Jurkat, Clone E6-1 (cell line): ENCODE measurements at regions not wholly inside any gene's neighbourhood (a gene's known extent, or its start where the extent isn't known, plus 50 kb on each side); places are given as distances from the start of the nearest gene placed in this dataset.

ENCODE experiments used
- DNase-seq: peaks from one replicate; pipeline ENCODE4 v3.0.0-alpha.2; 2011; ENCODE audit warnings: low read depth, low spot score
- H3K4me3 ChIP-seq: 2 replicates; pipeline ENCODE4 v1.5.1; 2011; ENCODE audit warnings: mild to moderate bottlenecking, low read length, control low read depth, moderate library complexity

DNA sequence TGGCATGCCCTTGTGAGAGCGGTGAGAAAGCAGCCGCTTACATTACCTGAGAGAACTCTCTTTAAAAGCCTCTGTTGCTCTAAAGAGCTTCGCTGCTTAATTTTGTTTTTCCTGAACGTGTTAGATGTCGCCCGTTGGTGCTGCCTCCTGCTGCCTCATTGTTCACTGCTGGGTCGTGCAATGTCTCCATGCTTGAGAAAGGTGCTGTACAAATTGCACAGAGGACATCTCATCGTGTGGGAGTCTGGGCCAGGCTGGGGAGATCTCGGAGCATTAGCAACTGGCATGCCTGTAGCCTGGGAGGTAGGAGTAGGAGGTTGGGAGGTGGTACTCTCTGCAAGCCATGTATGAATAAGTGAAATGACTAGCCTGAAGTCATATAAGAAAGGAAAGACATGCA is 686.0 kb downstream of the NOVA1 start:
- no peak overlapping the region for H3K4me3 ChIP-seq
- no peak for DNase-seq

- DNase-seq, result no peak
- no peak overlapping the region for H3K4me3 ChIP-seq
Measured at GRCh38 chr14:25909045-25909747, 688.6 kb downstream of the NOVA1 start.

DNA sequence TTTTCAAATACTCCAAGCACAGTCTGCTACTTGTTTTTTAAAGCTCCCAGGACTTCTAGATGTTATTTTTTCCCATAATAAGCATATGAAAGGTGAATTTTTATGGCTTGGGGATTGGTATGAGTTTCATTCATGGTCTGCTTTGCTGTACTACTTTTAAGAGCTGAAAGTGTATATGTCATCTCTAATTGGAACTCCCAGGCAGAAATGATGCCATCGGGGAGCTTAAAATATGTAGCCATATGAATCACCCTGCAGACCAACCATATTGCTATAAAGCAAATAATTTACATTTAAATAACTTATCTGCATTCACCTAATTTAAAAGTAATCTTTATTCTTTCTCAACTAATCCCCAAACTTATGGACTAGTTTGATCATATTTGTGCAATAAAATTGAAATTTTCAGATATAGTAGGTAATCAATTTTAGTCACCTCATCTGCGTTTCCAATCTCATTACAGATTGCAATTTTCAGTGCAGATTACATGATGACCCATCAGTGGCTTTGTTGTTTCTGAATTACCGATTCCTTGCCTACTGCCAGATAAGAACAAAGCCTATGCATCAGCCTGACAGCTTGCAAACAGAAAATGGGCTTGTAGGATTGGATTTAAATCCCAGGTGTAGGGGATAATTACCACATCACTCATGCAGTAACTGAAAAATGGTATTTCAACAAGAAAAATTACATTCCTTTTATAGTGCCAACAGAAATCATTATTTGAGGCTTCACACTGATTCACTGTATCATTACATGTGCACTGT is 689.4 kb downstream of the NOVA1 start:
- no peak overlapping the region for H3K4me3 ChIP-seq
- DNase-seq, result no peak

DNA sequence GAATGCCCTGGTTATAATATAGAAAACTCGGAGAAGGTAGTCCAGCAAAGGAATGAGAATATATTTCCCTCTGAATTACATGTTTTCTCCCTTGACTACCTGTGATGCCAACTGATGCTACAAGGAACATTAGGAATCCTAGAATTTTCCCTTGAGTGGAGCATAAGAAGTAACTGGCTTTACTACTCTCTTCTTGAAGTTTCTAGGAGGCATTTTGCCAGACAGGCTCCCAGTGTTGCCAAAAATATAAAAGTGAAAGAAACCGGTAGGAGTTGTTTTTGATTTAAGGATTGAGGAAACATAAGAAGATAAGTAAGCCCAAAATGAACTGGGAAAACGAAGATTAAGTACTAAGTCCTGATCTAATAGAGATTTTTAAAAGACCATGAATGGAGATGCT is 693.4 kb downstream of the NOVA1 start:
- no peak for DNase-seq

DNA sequence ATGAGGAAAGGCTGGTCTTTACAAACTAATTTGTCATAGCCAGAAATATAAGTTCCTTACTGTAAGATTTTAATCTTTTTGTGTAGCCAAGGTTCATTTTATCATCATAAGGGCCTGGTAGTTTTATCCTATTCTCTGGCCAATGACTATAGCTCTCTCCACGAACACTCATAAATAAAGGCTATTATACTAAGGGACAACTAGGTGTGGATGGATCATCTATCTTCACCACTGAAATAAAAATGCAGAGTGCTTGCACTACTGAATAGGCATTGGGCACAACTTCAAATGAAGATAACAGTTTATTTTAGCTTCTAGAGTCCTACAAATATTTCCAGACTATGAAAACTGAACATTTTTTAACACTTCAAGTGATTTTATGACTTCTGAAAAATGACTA is 698.6 kb downstream of the NOVA1 start:
- no peak for DNase-seq
- H3K4me3 ChIP-seq, result no peak overlapping the region

More for the DNA sequence above, 693.4 kb downstream of the NOVA1 start:
- H3K4me3 ChIP-seq, result no peak overlapping the region

DNA sequence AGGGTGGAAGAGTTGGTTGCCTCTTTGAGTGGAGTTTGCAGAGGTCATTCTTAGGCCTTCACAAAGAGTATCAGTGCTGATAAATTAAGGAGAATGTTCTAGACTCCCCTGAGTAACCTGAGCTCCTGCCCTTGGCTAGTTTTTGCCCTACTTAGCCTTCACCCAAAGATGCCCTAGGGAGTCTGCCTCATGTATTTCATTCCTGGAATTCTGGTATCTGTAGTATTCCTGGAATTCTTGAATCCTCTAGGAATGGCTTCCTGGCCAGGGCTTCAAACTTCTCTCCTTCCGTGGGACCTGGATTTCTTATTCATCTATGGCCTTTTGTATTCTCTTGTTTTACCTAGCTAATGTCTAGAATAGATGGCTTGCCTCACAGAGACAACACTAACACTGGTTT is 701.1 kb downstream of the NOVA1 start:
- DNase-seq, result no peak
- H3K4me3 ChIP-seq, result no peak overlapping the region

- no peak for DNase-seq
- no peak overlapping the region for H3K4me3 ChIP-seq
Measured at GRCh38 chr14:25895740-25896139, 702.1 kb downstream of the NOVA1 start.

DNA sequence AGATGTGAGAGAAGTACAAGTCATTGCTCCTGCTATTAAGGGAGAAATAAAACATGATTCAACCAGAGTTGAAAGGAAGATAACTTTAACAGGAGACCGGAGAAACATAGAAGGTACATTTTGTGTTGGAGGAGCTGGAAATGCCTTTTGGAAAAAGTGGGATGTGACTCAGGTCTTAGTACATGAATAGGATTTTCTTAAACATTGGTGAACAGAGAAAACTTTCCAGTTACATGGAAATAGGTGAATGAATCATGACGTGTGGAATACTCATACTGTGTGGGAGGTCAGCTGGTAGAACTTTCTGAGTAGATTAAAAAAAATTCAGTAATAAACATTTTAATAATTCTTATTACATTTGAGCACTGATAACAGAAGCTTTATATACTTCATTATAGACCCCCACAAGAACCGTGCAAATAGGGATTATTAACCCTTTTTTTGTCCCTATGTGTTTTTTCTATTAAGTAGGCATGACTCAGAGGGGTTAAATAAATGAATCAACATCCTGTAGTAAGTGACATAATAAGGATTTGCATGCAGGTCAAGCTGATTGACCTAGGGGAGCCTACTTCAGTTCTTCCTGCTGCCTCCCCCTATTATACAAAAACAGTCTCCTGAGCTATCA is 710.5 kb downstream of the NOVA1 start:
- no peak for DNase-seq

GRCh38 chr14:25884657-25885056 is 713.2 kb downstream of the NOVA1 start:
- no peak for DNase-seq
- H3K4me3 ChIP-seq, result no peak overlapping the region

More for the DNA sequence above, 710.5 kb downstream of the NOVA1 start:
- no peak overlapping the region for H3K4me3 ChIP-seq

GRCh38 chr14:25882899-25883298 is 714.9 kb downstream of the NOVA1 start:
- DNase-seq, result no peak
- no peak overlapping the region for H3K4me3 ChIP-seq

DNA sequence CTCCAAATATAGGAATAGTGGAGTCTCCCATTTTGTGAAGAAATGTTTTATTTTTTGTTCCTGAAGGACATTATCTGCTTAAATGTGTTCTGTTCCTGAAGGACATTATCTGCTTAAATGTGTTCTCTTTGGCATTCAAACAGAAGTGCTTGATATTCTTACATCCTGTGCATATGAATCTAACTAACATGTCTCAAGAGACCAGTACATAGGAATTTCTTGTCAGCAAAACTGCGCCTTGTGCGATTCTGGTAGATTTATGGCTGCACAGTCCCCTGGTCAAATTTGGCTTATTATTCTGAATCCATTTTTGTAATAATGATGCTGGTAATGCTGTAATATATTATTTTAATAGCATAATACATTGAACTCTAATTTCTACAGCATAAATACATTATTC is 722.4 kb downstream of the NOVA1 start:
- no peak for DNase-seq
- no peak overlapping the region for H3K4me3 ChIP-seq

GRCh38 chr14:25869854-25870253 is 728.0 kb downstream of the NOVA1 start:
- DNase-seq, result no peak
- H3K4me3 ChIP-seq, result no peak overlapping the region

GRCh38 chr14:25868521-25869314 is 729.1 kb downstream of the NOVA1 start:
- no peak for DNase-seq
- no peak overlapping the region for H3K4me3 ChIP-seq

GRCh38 chr14:25861406-25861805 is 736.4 kb downstream of the NOVA1 start:
- no peak overlapping the region for H3K4me3 ChIP-seq
- DNase-seq, result no peak

DNA sequence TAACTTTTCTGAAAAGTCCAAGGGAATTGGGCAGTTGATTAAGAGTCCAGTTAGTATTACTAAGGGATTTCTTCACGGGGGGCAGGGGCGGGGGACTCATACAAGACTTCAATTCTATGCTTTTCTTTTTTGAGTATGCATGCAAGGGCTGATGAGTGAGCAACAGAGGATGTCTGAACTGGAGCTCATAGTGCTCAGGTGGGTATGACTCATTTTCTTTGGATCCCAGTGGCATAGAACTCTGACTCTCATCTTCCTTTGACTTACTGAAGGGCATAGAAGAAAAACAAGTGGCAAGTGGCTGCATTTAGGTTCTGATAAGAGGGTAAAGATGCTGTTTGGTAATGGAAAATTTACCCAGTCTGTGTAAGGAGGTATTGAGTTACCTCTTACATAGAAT is 749.2 kb downstream of the NOVA1 start:
- no peak for DNase-seq
- H3K4me3 ChIP-seq, result no peak overlapping the region

DNA sequence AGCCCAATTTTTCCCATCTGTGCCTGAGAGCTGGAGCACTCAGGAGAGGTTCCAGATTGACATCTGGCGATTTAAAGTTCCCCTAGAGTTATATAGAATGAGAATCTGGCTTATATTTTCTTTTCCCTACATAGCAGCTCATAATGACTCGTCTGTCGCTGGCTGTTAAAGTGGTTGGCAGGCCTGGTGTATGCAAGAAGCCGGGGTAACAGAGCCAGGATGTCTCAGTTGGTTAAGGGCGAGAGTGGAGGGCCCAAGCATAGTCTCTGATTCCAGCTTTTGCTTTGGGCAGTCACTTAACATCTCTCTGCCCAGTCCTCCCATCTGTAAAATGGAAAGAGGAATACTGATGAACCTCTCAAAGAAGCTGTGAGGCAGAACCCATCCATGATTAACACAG is 751.6 kb downstream of the NOVA1 start:
- no peak overlapping the region for H3K4me3 ChIP-seq
- DNase-seq, result no peak

DNA sequence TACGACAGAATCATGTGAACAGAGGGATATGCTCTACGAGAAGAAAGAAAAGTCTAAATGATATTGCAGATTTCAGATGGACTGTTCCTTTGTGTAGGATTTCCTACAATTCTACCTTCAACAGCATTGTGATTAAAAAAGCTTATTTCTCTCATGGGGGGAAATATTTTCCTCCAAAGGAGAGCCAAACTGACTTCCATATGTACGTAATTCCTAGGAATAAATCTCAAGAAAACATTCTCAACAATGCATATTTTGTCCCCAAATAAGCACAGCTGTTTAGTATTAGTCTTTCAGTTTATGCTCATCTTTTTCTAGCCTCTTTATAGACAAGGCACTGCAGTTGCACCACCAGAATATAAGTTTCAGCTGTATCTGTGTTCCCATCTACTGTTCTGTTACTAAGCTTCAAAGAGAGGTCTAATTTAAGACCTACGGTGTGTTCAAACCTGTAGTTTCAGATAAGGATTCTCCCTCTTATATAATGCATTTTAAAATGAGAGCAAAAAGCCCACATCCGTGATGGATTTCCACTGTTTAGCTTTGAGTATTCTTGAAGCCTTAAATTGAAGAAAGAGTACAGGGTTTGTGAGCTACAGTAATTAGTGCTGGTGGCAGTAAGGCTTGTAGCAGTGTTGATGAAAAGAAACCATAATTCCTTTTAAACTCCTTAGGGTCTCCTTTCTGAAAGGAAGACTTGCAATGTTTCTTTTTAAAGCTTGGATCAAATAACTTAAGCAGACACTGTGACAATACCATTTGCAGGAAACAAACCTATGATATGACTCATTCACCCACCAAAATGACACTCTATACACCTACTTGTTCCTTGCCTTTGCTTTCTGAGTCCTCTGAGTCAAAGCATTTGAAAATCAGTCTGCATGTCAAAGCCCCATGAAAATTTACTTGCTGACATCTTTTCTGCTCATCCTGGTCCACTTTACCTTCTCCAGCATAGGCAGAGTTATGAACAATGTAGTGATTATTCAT is 754.1 kb downstream of the NOVA1 start:
- H3K4me3 ChIP-seq, result peak overlapping the region; percentile 29
- peak; percentile 97 for DNase-seq

DNA sequence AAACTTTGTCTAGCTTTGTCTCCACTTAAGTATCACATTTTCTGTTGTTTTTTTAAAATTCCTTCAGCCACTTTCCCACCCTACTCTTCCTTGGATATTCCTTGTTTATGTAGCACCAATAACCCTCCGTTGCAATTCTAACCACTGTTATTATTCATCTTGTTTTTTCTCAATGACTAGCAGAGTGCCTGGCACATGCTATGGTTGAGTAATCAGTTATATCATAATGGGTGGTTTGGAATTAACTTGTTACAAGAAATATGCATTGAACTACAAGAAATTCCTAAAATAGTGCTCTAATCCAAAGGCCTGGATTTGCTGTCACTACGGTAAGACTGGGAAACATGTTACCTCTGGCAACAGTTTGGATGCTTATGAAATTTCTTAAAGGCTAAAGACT is 756.6 kb downstream of the NOVA1 start:
- H3K4me3 ChIP-seq, result no peak overlapping the region
- DNase-seq, result no peak
